ENCODE measurements at regions not wholly inside any gene's neighbourhood (a gene's known extent, or its start where the extent isn't known, plus 50 kb on each side); places are given as distances from the start of the nearest gene placed in this dataset.

- Histone ChIP-seq H3K9me3 (ENCODE audit: low read length) (no peaks in the 10 kb centered on the region), H3K27me3 (ENCODE audit: low read length) (peaks cover 92% of the 10 kb centered on the region)
- ATAC-seq: no peak
Observed at GRCh38 chr12:125245581-125246557, 180.6 kb downstream of the AACS start.

DNA sequence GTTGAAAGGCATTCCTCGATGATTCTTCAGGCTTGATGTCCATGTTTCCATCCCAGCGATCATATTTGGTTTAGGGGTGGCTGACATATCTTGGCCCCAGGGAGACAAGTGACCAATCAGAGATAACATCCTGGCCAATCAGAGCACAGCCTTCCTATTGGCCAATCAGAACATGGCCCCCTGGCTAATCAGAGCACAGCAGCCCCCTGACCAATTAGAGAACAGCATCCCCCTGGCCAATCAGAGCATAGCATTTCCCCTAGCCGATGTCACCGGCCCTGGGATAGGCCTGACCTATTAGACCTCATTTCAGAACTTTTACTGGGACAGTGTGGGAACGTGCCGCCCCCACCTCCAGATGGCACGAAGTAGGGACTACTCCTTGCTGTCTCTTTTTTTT, 182.2 kb downstream of the AACS start:
- DNase-seq (no peak), ATAC-seq (no peak)
- H3K27ac ChIP-seq (ENCODE audit: low read length): no peak overlapping the region
- no peaks in the 10 kb centered on the region for H3K79me2 ChIP-seq (ENCODE audit: low read length)
- H3K4me3 ChIP-seq (ENCODE audit: low read length): no peak overlapping the region
- H3K9me2 ChIP-seq (replicated peaks; ENCODE audit: low read length): no peaks in the 10 kb centered on the region
- H3K9ac ChIP-seq (ENCODE audit: low read length): no peak overlapping the region
- intact Hi-C loops (cut with micrococcal nuclease): no loop called here
- H3F3A ChIP-seq (ENCODE audit: low read length, unreplicated experiment): no peaks in the 10 kb centered on the region
- H2AFZ ChIP-seq (ENCODE audit: low read length): no peak overlapping the region
- TF ChIP-seq EZH2 (IDR thresholded peaks at IDR 0.05; ENCODE audit: low read length, unreplicated experiment): no peak
- TF ChIP-seq EZH2phosphoT487 (IDR thresholded peaks at IDR 0.05; ENCODE audit: borderline replicate concordance, low read length): no peak
- TF ChIP-seq, protein P1, sequence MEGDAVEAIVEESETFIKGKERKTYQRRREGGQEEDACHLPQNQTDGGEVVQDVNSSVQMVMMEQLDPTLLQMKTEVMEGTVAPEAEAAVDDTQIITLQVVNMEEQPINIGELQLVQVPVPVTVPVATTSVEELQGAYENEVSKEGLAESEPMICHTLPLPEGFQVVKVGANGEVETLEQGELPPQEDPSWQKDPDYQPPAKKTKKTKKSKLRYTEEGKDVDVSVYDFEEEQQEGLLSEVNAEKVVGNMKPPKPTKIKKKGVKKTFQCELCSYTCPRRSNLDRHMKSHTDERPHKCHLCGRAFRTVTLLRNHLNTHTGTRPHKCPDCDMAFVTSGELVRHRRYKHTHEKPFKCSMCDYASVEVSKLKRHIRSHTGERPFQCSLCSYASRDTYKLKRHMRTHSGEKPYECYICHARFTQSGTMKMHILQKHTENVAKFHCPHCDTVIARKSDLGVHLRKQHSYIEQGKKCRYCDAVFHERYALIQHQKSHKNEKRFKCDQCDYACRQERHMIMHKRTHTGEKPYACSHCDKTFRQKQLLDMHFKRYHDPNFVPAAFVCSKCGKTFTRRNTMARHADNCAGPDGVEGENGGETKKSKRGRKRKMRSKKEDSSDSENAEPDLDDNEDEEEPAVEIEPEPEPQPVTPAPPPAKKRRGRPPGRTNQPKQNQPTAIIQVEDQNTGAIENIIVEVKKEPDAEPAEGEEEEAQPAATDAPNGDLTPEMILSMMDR (conservative IDR thresholded peaks at IDR 0.05; ENCODE audit: low read depth, low read length): no peak
- H3K4me2 ChIP-seq (ENCODE audit: low read length): no peak overlapping the region
- ChIA-PET POLR2A (ENCODE audit: unreplicated experiment) (no interaction called here), CTCF (no interaction called here)
- H3K36me3 ChIP-seq (ENCODE audit: low read depth, low read length): no peaks in the 10 kb centered on the region
- H3K27me3 ChIP-seq (ENCODE audit: low read length): peaks cover 92% of the 10 kb centered on the region
- no TSS peak for BruUV-seq (replicated peaks)
- H3K9me3 ChIP-seq (ENCODE audit: low read length): no peaks in the 10 kb centered on the region
- no peaks in the 10 kb centered on the region for H3K4me1 ChIP-seq (ENCODE audit: insufficient read depth, low read length)
- H4K20me1 ChIP-seq (ENCODE audit: low read length): no peaks in the 10 kb centered on the region

More at GRCh38 chr12:125245581-125246557, 180.6 kb downstream of the AACS start:
- no peaks in the 10 kb centered on the region for H3F3A ChIP-seq (ENCODE audit: low read length, unreplicated experiment)
- TF ChIP-seq, protein P1 (conservative IDR thresholded peaks at IDR 0.05; ENCODE audit: low read depth, low read length): no peak
- no peak for TF ChIP-seq EZH2phosphoT487 (IDR thresholded peaks at IDR 0.05; ENCODE audit: borderline replicate concordance, low read length)
- TF ChIP-seq EZH2 (IDR thresholded peaks at IDR 0.05; ENCODE audit: low read length, unreplicated experiment): peak; percentile 47
- H3K4me2 ChIP-seq (ENCODE audit: low read length): no peak overlapping the region
- no peaks in the 10 kb centered on the region for H3K9me2 ChIP-seq (replicated peaks; ENCODE audit: low read length)
- ChIA-PET POLR2A (ENCODE audit: unreplicated experiment) (no interaction called here), CTCF (interaction anchor here (0.6 kb wide), 1 partner anchor 20 kb away, joined by 3 read pairs; no protein-coding TSS in a partner anchor)
- BruUV-seq (replicated peaks): no TSS peak
- no peak overlapping the region for H3K27ac ChIP-seq (ENCODE audit: low read length)
- no peak for DNase-seq
- H3K36me3 ChIP-seq (ENCODE audit: low read depth, low read length): no peaks in the 10 kb centered on the region
- no peaks in the 10 kb centered on the region for H3K4me1 ChIP-seq (ENCODE audit: insufficient read depth, low read length)
- no peak overlapping the region for H3K9ac ChIP-seq (ENCODE audit: low read length)
- no peak overlapping the region for H3K4me3 ChIP-seq (ENCODE audit: low read length)
- H2AFZ ChIP-seq (ENCODE audit: low read length): no peak overlapping the region
- H3K79me2 ChIP-seq (ENCODE audit: low read length): no peaks in the 10 kb centered on the region
- H4K20me1 ChIP-seq (ENCODE audit: low read length): no peaks in the 10 kb centered on the region
- intact Hi-C loops (cut with micrococcal nuclease): no loop called here

Data from PC-3 (cell line).